ENCODE measurements at regions not wholly inside any gene's neighbourhood (a gene's known extent, or its start where the extent isn't known, plus 50 kb on each side); places are given as distances from the start of the nearest gene placed in this dataset.

- TF ChIP-seq, protein P1, sequence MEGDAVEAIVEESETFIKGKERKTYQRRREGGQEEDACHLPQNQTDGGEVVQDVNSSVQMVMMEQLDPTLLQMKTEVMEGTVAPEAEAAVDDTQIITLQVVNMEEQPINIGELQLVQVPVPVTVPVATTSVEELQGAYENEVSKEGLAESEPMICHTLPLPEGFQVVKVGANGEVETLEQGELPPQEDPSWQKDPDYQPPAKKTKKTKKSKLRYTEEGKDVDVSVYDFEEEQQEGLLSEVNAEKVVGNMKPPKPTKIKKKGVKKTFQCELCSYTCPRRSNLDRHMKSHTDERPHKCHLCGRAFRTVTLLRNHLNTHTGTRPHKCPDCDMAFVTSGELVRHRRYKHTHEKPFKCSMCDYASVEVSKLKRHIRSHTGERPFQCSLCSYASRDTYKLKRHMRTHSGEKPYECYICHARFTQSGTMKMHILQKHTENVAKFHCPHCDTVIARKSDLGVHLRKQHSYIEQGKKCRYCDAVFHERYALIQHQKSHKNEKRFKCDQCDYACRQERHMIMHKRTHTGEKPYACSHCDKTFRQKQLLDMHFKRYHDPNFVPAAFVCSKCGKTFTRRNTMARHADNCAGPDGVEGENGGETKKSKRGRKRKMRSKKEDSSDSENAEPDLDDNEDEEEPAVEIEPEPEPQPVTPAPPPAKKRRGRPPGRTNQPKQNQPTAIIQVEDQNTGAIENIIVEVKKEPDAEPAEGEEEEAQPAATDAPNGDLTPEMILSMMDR (IDR thresholded peaks at IDR 0.05) = no peak
- no peak for TF ChIP-seq POLR2A (IDR thresholded peaks at IDR 0.05)
Measured at GRCh38 chr2:33859811-33860461, 260.8 kb upstream of the FAM98A start.

Data from uterus (tissue), 2 donors.